Activated CD8-positive, alpha-beta memory T cell treated with anti-CD3 and anti-CD28 coated beads, Interleukin-2, amount 50 U/mL, for 48 hours (primary cell): ENCODE measurements at regions not wholly inside any gene's neighbourhood (a gene's known extent, or its start where the extent isn't known, plus 50 kb on each side); places are given as distances from the start of the nearest gene placed in this dataset.

Experiments
- DNase-seq: peaks from one replicate; pipeline ENCODE4 v3.0.0-alpha.2; 2020

DNA sequence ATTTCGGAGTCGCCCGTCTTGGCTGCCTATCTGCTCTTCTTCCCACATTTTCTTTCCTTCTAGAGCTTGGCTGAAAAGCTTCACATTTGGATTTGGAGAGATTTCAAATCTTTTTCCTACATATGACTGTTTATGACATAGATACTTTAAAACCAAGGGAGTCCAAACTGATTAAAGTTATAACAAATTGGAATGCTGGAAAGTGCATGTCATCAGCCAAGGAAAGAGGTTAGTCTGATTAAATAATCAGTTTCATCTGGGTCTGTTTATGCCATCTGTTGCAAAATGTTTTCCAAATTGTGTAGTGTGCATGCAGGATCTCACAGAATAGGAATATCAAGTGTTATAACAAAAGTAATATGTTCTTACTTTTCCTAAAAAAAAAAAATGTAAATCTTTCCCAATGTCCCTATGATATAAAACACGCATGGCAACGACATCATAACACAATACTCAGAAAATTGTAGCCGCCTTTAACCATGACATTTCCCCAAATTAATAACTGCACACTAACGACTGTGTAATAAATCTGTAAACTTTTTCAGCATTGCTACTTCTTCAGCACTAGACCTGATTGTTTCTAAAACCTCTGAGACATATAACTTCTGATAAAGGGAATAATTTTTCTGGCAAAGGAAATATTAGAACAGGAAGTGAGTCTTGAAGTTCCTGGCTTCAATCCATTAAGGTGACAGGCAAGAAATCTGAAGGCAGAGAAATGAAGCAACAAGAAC is 230.2 kb upstream of the FOXQ1 start:
- DNase-seq: no peak

DNA sequence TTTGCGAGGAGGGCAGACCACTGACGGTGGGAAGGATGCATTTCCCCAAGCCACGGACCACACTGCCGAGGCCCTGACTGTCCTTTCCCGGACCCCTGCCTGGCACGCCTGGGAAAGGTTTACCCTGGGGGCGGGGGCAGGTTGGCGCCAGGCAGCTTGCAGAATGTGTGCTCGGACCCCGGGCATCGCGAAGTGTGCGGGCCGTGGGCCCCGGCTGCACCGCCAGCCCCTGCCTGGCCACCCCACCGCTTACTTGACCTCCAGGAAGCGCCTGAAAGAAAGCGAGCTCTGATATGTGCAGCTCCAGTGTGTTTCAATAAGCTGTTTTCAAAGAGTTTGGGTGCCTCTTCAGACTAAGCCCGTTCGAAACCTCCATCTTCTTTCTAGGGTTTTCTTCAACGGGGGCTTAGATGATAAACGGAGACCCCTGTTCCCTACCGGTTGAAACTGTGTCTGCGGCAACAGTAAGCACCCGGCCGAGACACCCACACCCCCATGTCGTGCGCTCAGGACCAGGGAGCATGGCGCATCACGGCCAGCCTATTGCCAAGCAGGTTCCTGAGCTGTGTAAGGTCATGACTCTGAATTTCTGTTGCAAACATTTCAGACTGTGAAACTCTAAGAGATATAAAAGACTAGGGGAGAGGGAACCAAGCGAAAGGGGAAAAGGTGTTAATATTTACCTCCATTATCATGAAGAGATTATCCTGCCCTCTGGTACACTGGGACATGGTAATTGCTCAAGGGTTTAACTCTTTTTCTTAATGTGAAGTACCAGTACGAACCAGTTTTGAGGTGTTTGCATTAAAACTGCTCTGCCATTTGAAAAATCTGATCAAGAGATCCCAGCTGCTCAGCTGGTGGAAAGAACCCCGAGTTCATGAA is 231.2 kb upstream of the FOXQ1 start:
- no peak for DNase-seq

DNA sequence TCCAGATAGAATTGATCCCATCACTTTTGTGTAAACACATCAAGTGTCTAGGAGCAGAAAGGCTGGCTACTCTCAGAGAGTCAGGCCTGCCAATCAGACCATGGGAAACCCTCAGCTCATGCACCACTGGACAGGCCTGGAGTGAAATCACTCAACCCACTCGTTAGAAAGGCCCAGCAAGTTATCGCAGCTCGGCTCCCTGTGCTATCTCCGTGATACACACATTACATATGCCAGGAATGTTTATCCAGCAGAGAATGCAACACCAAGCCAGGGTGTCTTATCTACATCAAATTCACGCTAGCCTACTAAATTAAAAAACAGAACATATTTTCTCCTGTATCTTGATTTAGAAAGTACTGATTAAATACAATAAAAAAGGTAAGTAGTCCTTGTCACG is 232.4 kb upstream of the FOXQ1 start:
- no peak for DNase-seq

DNA sequence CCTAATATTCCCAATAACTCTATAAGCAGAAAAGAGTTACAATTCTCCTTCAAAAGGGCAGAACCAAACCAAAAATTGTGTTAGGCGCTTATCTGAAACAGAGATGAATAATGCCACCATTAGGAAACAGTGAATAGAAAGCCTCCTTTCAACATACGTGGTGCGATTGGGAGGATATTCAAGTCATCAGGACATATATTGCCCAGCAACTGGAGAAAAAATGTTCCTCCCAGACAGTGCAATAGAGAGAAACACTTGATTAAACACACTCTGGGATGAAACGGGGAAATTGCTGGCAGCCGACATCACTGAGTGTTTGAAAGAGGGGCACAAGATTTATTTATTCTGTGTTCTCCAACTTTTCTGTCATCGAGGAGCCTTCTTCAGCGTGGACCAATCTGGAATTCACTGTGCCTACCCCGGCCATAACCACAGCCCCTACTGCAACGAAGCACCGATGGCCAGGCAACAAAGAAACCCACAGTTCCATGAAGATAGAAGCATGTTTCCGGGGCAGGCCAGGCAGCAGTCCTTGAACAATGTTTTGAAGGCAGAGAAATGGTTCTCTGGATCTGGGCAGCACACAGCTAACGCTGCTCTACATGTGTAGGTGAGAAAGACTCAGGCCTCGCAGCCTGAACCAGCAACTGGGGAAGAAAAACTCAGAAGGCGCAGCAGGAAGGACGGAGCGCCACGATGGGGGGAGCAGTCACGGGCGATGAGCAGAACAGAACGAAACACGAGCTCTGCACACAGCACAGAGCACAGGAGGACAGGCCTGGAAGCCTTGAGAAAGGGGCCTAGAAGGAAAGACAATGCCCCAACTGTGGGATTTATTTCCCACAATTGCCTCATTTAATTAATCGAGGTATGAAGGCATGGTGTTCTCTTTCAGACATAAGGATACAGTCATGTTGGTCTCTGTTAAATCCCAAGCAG is 234.2 kb upstream of the FOXQ1 start:
- DNase-seq: no peak

DNA sequence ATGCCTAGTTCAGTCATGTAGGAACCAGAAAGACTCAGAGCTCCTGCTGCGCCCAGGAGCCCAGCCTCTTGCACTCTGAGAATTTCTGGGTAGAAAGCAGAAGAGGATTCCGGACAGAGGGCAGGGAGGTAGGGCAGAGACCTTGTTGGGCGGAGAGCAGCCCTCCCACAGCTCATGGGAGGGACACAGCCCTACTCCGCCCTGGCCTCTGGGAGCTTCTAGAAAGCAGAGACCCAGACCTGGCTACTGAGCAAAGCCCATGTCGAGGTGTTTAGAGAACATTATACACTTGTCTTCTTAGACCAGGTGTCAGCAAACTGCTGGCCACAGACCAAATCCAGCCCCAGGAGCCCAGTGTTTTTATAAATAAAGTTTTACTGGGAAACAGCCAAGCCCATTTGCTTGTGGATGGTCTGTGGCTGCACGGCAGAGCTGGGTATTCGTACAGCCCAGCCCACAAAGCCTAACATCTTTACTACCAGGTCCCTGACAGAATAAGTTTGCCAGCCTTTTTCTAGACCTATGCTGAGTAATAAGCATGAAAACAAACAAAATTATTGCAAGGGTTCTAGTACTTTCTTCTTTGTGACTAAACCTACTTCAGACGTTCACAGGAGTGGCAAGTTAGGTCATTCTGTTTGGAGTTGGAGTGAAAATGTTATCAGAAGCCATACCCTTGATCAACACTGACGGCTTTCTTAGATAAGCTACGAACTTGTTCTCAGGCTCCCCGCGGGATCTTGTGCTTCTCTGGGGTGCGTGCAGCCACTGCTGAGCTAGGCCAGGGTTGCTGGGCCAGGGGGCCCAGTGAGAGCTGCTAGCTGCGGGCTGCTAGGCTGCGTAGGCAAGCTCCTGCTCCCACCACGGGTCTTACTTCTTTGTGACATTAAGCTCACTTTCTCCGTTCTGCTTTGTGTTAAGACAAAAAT is 235.1 kb upstream of the FOXQ1 start:
- no peak for DNase-seq

DNA sequence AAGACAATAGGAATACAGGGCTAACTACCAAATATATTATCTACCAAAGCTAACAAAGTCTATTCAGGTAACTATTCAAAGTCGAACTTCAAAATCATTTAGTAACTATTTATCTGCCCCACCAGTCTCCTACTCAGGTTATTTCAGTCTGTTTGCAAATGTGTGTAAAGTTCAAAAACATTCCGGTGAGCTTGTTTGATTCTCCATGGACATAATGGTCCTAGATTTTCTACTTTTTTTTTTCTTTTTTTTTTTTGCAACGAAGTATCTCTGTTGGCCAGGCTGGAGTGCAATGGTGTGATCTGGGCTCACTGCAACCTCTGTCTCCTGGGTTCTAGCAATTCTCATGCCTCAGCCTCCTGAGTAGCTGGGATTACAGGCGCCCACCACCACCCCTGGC is 236.0 kb upstream of the FOXQ1 start:
- DNase-seq: no peak

DNA sequence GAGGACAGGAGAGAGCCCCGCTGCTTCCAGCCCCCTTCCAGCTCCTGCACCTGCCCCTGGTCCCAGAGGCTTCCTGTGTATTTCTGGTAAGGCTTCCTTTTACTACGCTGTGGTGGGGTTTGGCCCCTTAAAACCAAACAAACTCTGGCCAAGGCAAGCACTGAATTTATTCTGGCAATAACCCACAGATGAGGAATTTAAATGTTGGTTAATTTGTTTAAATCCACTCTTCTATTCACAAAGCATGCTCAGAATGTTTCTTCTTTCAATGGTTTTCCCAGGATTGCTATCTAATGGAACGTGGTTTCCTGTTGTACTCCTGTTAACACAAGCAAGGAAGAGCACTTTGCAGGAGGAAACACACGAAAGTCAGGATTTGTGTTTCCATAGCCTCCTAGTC is 236.5 kb upstream of the FOXQ1 start:
- no peak for DNase-seq

DNA sequence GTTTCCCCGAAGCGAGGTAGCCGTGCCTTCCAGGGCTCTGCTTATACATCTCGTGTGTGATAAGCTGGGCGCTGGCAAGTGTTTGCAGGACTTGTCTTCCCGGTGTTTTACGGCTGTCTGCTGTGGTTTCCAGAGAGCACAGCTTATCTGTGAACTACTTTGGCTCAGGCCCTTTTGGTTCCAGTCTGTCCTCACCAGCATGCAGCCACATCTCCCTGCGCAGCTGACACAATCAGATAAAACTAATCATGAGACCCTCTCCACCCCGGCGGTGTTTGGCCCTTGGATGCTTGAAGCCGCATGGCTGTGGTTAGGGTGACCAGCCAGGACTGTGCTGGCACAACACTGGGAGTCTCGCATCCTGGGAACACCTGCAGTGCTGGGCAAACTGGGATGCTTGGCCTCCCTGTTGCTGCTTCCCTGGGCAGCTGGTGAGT is 241.8 kb upstream of the FOXQ1 start:
- DNase-seq: no peak

DNA sequence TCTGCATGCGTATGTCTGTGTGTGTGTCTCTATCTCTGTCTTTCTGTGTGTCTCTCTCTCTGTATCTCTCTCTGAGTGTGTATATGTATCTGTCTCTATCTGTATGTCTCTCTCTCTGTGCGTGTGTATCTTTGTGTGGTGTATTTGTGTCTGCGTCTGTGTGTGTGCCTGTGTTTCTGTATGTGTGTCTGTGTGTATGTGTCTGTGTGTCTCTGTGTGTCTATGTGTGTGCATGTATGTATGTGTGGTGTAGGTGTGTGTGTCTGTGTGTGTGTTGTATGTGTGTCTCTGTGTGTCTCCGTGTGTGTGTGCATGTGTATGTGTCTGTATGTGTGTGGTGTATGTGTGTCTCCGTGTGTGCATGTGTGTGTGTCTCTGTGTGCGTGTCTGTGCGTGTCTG is 243.0 kb upstream of the FOXQ1 start:
- no peak for DNase-seq

DNA sequence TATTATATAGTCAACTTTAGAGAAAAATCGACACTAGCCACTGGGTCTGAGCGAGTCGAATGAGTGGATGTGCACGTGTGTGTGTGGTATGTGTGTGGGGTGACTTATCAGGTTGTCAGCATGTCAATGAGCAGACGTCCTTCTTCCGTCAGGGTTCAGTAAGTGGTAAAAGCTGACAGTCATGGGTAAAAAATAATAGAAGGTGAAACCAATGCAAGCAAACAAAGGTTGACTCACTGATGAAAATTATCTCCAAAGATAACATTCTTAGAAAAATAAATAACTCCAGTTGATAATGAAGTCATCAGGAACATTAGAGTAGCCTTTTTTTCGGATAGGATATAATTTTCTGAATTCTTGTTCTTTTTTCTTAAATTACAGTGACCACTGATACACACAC is 243.8 kb upstream of the FOXQ1 start:
- DNase-seq: no peak

DNA sequence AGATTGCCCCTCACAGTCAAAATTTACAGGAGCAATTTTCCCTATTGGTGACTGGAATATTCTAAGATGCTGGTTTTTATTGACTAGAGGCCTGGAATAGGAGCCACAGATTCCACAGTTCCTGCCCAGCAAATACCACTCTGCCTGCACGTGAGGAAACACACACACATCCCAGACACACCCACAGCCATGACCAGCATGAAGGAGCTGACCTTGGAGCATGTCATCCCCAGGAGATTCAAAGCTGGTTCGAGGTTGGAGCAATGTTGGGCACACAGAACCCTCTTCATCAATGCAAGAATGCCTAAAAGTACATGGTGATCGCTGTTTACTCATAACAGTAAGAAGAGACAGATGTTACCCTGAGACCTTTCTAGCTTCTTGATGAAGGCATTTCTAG is 244.6 kb upstream of the FOXQ1 start:
- DNase-seq: no peak

DNA sequence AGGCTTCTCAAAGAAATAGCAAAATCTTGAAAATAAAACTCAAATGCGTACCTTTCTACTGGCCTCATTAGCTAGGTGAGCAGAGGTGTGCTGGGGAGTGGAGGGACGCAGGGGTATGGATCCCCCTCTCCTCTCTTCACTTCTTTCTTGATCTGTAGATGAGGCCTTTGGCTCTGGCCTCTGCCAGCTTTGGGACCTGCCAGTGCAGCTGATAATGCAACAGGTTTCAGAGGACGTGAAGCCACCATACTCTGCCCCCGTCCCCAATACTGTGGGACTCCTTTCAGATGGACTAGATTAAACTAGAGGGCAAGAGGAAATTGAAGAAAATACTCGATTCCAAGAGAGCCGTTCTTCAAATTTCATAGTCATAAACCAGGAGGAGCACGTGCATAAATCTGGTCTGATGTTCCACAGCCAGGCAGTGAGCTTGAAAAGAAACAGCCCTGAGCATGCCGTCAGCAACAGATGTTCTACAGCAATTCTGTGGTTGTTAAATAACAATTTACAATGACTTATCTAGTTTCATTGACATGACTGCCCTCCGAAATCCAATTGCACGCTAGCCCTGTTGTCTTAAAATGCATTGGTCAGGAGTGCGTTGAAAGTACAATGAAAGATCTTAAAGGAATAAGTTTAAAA is 245.3 kb upstream of the FOXQ1 start:
- DNase-seq: no peak

DNA sequence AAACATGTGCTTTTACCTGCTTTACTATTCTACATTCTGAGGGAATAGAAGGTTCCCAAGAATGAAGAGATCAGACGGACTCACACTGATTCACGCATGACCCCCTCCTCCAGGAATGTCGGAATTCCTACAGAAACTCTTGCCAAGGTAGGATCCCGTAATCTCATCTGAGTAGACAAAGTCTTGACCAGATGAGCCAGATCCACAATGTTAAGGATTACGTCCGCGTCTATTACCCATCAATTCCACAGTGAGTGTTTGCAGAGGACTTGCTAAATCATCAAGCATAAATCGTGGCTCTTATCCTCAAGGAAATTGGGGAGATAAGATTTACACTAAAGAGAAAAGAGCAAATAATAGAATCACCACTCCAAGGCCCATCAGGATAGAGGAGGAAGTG is 245.9 kb upstream of the FOXQ1 start:
- no peak for DNase-seq

DNA sequence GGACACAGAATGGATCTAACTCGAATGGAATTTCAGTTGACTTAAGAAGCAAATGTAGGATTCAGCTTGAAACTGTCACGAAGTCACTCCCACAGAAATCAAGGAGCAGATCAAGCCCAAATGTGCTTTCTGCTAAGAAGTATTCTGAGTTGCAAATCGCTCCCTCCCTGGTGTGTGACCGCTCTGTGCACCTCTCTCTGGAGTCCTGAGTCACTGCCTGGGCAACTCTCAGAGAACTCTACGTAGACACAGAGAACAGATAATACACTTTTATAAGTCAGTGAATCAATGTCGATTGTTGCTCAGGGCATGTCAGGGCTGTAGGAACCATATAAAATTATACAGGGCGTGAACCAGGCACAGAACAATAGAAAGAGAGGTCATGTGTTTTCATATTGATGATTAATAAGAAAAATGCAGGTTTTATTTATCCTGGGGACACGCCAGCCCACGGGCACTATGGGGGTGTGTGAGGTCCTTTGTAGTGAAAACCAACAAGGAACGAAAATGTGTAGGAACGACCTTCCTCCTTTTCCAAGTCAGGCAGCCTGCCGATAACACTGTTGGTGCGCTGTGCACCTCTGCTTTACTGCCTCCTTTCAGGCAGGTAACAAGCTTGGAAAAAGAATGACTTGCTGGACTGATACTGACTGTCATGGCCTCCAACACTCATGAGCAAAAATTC is 248.1 kb upstream of the FOXQ1 start:
- DNase-seq: no peak

DNA sequence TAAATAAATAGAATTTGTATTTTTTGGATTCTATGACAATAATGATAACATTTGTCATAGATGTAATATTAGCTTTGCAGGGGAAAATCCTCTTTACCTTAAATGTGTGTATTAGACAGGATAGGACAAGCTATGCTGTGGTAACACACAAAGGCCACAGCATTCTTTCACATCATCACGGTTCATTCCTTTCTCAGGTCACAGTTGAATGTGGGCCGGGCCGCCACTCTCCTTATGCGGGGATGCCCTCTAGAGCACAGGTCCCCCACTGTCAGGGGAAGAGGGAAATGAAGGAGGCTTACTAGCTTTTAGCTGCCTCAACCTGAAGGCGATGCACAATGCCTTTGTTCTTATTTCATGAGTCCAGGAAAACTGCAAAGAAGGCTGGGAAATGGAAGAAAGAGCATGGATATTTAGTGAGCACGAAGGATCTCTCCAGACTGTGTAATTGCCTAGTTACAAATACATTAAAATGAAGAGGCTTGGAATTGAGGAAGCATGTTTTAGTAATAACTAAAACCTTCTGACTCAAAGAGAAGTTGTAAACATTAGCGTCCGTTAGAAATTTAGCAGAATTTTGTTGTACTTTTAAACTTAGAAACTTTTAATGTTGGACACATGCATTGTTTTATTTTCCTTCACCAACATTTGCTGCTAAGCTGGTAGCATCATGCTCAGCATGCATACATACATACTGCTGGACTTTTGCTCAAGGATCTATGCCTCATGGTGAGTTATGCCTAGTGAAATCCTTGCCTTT is 248.9 kb upstream of the FOXQ1 start:
- DNase-seq: no peak

DNA sequence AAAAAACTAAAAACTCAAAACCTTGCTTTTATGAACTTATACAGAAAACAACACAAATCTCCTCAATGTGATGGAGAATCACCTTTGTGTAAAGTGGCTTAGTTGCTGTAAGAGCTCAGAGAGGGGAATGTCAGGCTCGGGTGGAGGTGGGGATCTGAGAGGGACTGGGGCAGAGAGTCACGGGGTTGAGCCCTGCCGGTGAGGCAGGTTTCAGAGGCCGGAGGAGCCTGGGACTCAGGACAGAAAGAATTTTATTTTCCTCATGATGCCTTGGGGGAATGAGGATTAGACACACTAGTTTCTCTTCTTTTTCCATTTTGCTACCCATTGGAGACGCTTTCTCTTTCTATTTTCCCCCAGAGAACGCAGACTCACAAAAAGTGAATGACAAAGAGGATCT is 252.3 kb upstream of the FOXQ1 start:
- DNase-seq: no peak

DNA sequence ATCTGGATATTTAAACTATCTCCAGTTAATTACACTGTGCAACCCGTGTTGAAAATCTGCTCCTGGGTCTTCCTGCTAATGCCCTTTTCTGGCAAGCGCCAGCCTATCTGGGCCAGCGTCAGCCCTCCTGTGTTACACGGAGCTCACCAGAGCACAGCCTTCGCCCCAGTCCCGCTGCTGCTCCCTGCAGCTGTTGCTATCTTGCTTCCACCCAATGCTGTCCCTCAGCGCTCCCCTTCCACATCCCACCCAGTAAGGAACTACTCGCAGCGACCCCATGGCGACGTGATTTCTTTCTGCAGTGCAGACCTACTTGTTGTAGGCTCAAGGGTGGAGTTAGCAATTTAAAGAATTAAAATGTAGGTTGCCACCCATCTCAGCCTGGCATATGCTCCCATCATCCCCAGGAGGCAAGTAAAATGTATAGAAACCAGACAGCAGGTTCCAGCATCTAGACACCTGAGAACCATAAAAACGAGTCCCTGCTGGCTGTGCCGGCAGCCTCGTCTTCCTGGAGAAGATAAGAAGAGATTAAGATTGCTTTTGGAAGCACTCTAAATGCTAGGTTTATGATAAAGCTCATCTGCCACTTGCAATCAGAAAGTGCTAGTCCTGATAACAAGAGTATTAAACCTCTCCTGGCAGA is 254.3 kb upstream of the FOXQ1 start:
- DNase-seq: no peak

DNA sequence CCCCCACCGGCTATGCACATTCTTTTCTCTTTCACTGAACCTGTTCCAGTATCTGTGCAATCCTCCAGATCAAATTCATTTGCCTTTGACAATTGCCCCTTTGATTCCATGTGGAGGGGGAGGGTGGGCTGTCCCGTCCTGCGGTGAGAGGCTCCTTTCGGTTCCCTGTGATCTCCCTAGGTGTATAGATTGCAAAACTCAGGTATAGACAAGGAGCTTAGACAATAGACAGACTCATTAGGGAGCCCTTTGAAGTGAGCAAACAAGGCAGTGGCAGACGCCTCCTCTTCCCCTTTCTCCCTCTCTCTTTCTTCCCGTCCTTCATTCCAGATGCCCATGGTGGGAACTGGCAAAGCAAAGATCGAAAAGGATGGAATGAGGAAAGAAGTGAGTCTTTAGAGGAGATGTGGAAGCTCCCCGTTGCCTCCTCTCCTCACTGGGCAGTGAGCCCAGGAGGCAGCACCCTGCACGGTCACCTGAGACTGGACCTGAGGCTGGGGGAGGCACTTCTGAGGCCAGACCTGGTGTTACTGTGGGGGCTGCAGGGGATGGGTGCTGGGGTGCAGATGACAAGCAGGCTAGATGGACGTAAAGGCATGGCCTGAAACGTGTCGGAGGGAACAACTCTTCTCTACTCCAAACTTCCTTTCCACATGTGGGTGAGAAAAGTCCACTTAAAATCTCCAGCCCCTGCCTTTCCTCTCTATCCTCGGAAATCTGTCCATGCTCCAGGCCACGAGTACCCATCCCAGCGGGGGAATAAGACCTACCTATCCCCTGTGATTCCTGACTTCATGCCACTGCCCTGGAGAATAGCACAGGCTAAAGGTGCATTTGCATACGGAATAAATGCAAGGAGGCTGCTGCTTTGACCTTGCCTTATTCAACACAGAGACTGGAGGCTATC is 256.6 kb upstream of the FOXQ1 start:
- DNase-seq: no peak

DNA sequence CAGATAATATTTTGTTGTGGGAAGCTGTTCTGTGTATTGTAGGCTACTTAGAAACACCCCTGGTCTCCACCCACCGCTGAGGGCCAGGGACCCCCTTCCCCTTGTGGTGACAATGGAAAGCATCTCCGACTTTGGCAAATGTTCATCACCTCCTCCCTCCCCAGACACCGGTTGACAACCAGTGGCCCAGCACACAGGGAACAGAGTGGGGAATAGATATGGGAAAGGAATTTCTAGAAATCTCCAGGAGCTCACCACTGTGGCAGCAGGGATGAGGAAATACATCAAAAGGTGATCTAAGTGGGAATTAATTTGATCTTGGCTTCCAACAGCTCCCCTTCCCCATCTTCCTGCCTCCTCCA is 257.3 kb upstream of the FOXQ1 start:
- DNase-seq: no peak
